ENCODE measurements at regions not wholly inside any gene's neighbourhood (a gene's known extent, or its start where the extent isn't known, plus 50 kb on each side); places are given as distances from the start of the nearest gene placed in this dataset.

GRCh38 chr7:49497471-49497870 is 276.0 kb upstream of the VWC2 start:
- no peak for TF ChIP-seq CTCF (IDR thresholded peaks at IDR 0.05)
- no peak for TF ChIP-seq POLR2A (IDR thresholded peaks at IDR 0.05)
